ENCODE measurements at regions not wholly inside any gene's neighbourhood (a gene's known extent, or its start where the extent isn't known, plus 50 kb on each side); places are given as distances from the start of the nearest gene placed in this dataset.
"Not testable (repeated sequence)": the region's sequence is repeated elsewhere in the genome, so short reads cannot be mapped to it uniquely, and the experiment has no call there.

DNA sequence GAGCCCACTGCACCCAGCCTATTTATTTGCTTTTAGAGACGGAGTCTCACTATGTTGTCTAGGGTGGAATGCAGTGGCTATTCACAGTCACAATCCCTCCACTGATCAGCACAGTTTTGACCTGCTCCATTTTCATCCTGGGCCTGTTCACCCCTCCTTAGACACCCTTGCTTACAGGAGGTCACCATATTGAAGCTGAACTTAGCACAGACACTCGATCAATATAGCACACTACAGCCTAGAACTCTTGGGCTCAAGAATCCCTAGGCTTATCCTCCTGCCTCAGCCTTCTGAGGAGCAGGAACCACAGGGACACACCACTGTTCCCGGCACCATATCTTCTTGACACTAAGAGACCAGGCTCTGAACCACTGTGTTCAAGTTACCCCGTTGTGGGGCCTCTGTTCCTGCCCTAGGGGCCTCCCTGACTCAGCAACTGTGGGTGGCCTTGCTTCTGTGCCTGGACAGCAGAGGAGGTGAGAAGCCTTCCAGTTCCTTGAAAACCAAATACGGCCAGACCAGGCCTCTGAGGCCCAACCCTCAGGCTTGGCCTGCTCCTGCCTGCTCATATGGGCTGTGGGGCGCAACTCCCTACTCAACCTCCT, 445.8 kb downstream of the GOLGA6L6 start:
- not testable (repeated sequence) for TF ChIP-seq ZNF274 (IDR thresholded peaks at IDR 0.05; ENCODE audit: low read depth, low read length); YY1 (IDR thresholded peaks at IDR 0.05; ENCODE audit: insufficient read depth, insufficient read length)
